ENCODE measurements at regions not wholly inside any gene's neighbourhood (a gene's known extent, or its start where the extent isn't known, plus 50 kb on each side); places are given as distances from the start of the nearest gene placed in this dataset.

DNA sequence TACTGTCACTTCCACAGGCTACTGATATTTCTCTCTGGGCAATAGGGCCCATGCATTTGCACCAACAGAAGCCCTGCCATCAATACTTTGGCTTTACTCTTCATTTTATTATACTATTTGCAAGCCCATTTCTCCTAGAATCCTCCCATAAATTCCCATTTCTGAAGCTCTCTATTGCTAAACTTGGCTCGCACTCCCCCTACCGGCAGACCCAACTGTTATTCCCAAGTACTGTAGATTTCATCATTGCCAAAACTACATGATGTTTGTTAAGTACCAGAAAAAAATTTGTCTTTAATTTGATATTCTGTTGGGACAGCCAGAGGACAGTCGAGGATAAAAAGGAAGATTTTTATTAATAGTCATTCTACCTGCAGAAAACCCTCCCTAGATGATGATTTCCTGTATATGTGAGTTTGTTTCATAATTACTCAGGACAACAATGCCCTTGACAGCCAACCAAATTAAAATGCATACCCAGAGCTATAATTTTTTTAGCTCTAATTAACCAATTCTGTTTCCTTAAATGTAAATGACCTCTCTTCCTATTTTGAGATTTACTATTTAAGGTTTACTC lies 298.6 kb downstream of the REEP3 start:
- H3K9me3 ChIP-seq (replicated peaks in 1 of 2; ENCODE audit: control insufficient read depth in 2 of 2, insufficient read depth in 1 of 2, low read depth in 1 of 2, low read length in 2 of 2) = peaks cover 0 to 4% of the 10 kb centered on the region in 2 donors
- no peaks in the 10 kb centered on the region for H3K4me1 ChIP-seq (ENCODE audit: control insufficient read depth in 2 of 2, insufficient read depth in 1 of 2, low read depth in 1 of 2, low read length in 2 of 2)
- H3K9ac ChIP-seq (ENCODE audit: low read depth, low read length, poor library complexity) = no peak overlapping the region
- H2BK120ac ChIP-seq (ENCODE audit: low read depth, low read length) = no peak overlapping the region
- no peak overlapping the region for H3K4me3 ChIP-seq (ENCODE audit: low read length in 2 of 2)
- no peak overlapping the region for H3K18ac ChIP-seq (ENCODE audit: low read length)
- no peak overlapping the region for H2BK12ac ChIP-seq (ENCODE audit: low read length)
- peak; percentile 6 for DNase-seq (ENCODE audit: low spot score)
- H3K4ac ChIP-seq (ENCODE audit: low read length) = no peak overlapping the region
- no peak overlapping the region for H2BK5ac ChIP-seq (ENCODE audit: low read length)
- H3K36me3 ChIP-seq (replicated peaks in 1 of 2; ENCODE audit: control insufficient read depth in 2 of 2, insufficient read depth in 2 of 2, low read length in 2 of 2) = no peaks in the 10 kb centered on the region
- no peak overlapping the region for H4K8ac ChIP-seq (ENCODE audit: low read depth, low read length)
- no peak overlapping the region for H3K27ac ChIP-seq (replicated peaks; ENCODE audit: low read length)
- no peaks in the 10 kb centered on the region for H3K27me3 ChIP-seq (ENCODE audit: control insufficient read depth in 3 of 3, insufficient read depth in 3 of 3, low read depth in 1 of 3, low read length in 3 of 3)
- H3K4me2 ChIP-seq (ENCODE audit: insufficient read depth, low read length, poor library complexity, severe bottlenecking) = no peak overlapping the region
- H3K79me1 ChIP-seq (ENCODE audit: low read depth, low read length) = no peaks in the 10 kb centered on the region
- no CpG with 5 or more reads among the region's 3 CpGs for WGBS, 2 donors (ENCODE audit: extremely low coverage in 2 of 2, insufficient read length in 2 of 2, insufficient replicate concordance in 1 of 2)
- H3K23ac ChIP-seq (ENCODE audit: low read depth, low read length, poor library complexity) = no peak overlapping the region
- no peak overlapping the region for H4K91ac ChIP-seq (ENCODE audit: low read depth, low read length, poor library complexity)
- no peak overlapping the region for H2BK15ac ChIP-seq (ENCODE audit: low read length)
- H2AFZ ChIP-seq (ENCODE audit: low read length) = no peak overlapping the region
- no peak overlapping the region for H2AK5ac ChIP-seq (ENCODE audit: low read depth, low read length)
- no peak overlapping the region for H3K14ac ChIP-seq (ENCODE audit: low read length)

DNA sequence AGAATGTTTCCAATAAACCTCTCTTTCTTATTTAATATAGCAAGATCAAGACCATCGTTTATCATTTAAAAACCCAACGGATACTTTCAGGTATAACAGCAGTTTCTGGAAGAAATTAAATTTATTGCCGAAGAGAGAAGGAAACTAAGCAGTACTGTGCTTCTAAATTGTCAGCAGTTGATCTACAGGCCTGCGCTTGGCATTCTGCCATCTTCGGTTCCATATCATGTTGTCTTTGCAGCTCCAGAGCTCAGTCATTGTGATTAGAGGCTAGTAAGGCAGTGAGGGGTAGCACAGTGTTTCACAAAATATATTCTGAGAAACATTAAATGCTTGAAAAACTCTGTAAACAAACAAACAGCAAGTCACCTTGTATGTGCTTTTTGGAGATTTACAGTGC lies 301.3 kb downstream of the REEP3 start:
- no peak overlapping the region for H4K8ac ChIP-seq (ENCODE audit: low read depth, low read length)
- no peak overlapping the region for H2AK5ac ChIP-seq (ENCODE audit: low read depth, low read length)
- H3K79me1 ChIP-seq (ENCODE audit: low read depth, low read length) = no peaks in the 10 kb centered on the region
- no peaks in the 10 kb centered on the region for H3K4me1 ChIP-seq (ENCODE audit: control insufficient read depth in 2 of 2, insufficient read depth in 1 of 2, low read depth in 1 of 2, low read length in 2 of 2)
- H2AFZ ChIP-seq (ENCODE audit: low read length) = no peak overlapping the region
- H3K18ac ChIP-seq (ENCODE audit: low read length) = no peak overlapping the region
- DNase-seq (ENCODE audit: low spot score) = no peak
- H3K9ac ChIP-seq (ENCODE audit: low read depth, low read length, poor library complexity) = no peak overlapping the region
- H3K27me3 ChIP-seq (ENCODE audit: control insufficient read depth in 3 of 3, insufficient read depth in 3 of 3, low read depth in 1 of 3, low read length in 3 of 3) = no peaks in the 10 kb centered on the region
- H3K4me3 ChIP-seq (ENCODE audit: low read length in 2 of 2) = no peak overlapping the region
- H3K36me3 ChIP-seq (replicated peaks in 1 of 2; ENCODE audit: control insufficient read depth in 2 of 2, insufficient read depth in 2 of 2, low read length in 2 of 2) = no peaks in the 10 kb centered on the region
- H3K9me3 ChIP-seq (replicated peaks in 1 of 2; ENCODE audit: control insufficient read depth in 2 of 2, insufficient read depth in 1 of 2, low read depth in 1 of 2, low read length in 2 of 2) = no peaks in the 10 kb centered on the region
- H3K27ac ChIP-seq (replicated peaks; ENCODE audit: low read length) = no peak overlapping the region
- no peak overlapping the region for H2BK12ac ChIP-seq (ENCODE audit: low read length)
- no peak overlapping the region for H3K14ac ChIP-seq (ENCODE audit: low read length)
- no peak overlapping the region for H2BK15ac ChIP-seq (ENCODE audit: low read length)
- H3K23ac ChIP-seq (ENCODE audit: low read depth, low read length, poor library complexity) = no peak overlapping the region
- no peak overlapping the region for H3K4ac ChIP-seq (ENCODE audit: low read length)
- H4K91ac ChIP-seq (ENCODE audit: low read depth, low read length, poor library complexity) = no peak overlapping the region
- WGBS, 2 donors (ENCODE audit: extremely low coverage in 2 of 2, insufficient read length in 2 of 2, insufficient replicate concordance in 1 of 2) = no CpG with 5 or more reads among the region's 5 CpGs
- H2BK120ac ChIP-seq (ENCODE audit: low read depth, low read length) = no peak overlapping the region
- H3K4me2 ChIP-seq (ENCODE audit: insufficient read depth, low read length, poor library complexity, severe bottlenecking) = no peak overlapping the region
- H2BK5ac ChIP-seq (ENCODE audit: low read length) = no peak overlapping the region

DNA sequence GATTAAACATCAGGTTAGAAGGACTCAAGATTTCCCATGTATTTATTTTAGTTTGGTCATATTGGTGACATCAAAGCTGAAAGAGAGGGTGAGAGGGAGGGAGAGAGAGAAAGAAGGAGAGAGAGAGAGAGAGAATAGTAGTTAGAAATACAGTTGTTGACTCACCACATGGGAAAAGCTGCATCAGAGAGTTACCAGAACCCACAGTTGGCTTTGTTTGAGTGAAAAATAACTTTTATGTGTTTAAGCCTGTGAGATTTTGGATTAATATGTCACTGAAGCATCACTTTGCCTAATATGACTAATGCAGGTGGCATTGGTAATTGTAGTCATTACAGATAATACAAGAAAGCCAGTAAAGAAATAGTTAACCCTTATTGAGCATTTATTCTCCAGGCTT lies 303.9 kb downstream of the REEP3 start:
- no peak overlapping the region for H3K4ac ChIP-seq (ENCODE audit: low read length)
- no peak overlapping the region for H3K23ac ChIP-seq (ENCODE audit: low read depth, low read length, poor library complexity)
- H3K18ac ChIP-seq (ENCODE audit: low read length) = no peak overlapping the region
- no peak overlapping the region for H3K4me2 ChIP-seq (ENCODE audit: insufficient read depth, low read length, poor library complexity, severe bottlenecking)
- H3K36me3 ChIP-seq (replicated peaks in 1 of 2; ENCODE audit: control insufficient read depth in 2 of 2, insufficient read depth in 2 of 2, low read length in 2 of 2) = no peaks in the 10 kb centered on the region
- no peaks in the 10 kb centered on the region for H3K9me3 ChIP-seq (replicated peaks in 1 of 2; ENCODE audit: control insufficient read depth in 2 of 2, insufficient read depth in 1 of 2, low read depth in 1 of 2, low read length in 2 of 2)
- no peak overlapping the region for H3K9ac ChIP-seq (ENCODE audit: low read depth, low read length, poor library complexity)
- no peak overlapping the region for H3K27ac ChIP-seq (replicated peaks; ENCODE audit: low read length)
- no peak overlapping the region for H4K8ac ChIP-seq (ENCODE audit: low read depth, low read length)
- no peak overlapping the region for H2AK5ac ChIP-seq (ENCODE audit: low read depth, low read length)
- H3K79me1 ChIP-seq (ENCODE audit: low read depth, low read length) = no peaks in the 10 kb centered on the region
- peaks cover 0 to 6% of the 10 kb centered on the region in 2 donors for H3K4me1 ChIP-seq (ENCODE audit: control insufficient read depth in 2 of 2, insufficient read depth in 1 of 2, low read depth in 1 of 2, low read length in 2 of 2)
- no peak overlapping the region for H2BK5ac ChIP-seq (ENCODE audit: low read length)
- H2BK12ac ChIP-seq (ENCODE audit: low read length) = no peak overlapping the region
- H3K27me3 ChIP-seq (ENCODE audit: control insufficient read depth in 3 of 3, insufficient read depth in 3 of 3, low read depth in 1 of 3, low read length in 3 of 3) = no peaks in the 10 kb centered on the region
- DNase-seq (ENCODE audit: low spot score) = no peak
- H2AFZ ChIP-seq (ENCODE audit: low read length) = no peak overlapping the region
- no peak overlapping the region for H4K91ac ChIP-seq (ENCODE audit: low read depth, low read length, poor library complexity)
- H2BK15ac ChIP-seq (ENCODE audit: low read length) = no peak overlapping the region
- no peak overlapping the region for H2BK120ac ChIP-seq (ENCODE audit: low read depth, low read length)
- H3K4me3 ChIP-seq (ENCODE audit: low read length in 2 of 2) = no peak overlapping the region
- no peak overlapping the region for H3K14ac ChIP-seq (ENCODE audit: low read length)

DNA sequence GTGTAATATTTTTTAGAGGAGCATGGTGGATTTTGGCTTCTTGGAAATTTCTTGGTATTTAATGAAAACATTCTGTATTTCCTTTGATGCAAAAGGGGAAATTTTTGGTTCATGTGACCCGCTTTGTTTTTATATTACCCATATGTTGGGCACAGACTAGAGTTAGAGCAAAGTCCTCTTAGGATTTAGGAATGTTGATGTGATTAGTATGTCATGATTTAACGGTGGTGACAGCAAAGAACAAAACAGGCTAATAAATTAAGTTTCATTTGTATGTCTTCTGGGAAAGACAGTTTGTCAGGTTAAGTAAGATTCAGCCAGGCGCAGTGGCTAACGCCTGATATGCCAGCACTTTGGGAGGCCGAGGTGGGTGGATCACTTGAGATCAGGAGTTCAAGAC lies 304.6 kb downstream of the REEP3 start:
- DNase-seq (ENCODE audit: low spot score) = no peak
- no peaks in the 10 kb centered on the region for H3K36me3 ChIP-seq (replicated peaks in 1 of 2; ENCODE audit: control insufficient read depth in 2 of 2, insufficient read depth in 2 of 2, low read length in 2 of 2)
- H3K9ac ChIP-seq (ENCODE audit: low read depth, low read length, poor library complexity) = no peak overlapping the region
- no peaks in the 10 kb centered on the region for H3K27me3 ChIP-seq (ENCODE audit: control insufficient read depth in 3 of 3, insufficient read depth in 3 of 3, low read depth in 1 of 3, low read length in 3 of 3)
- no CpG with 5 or more reads among the region's 5 CpGs for WGBS, 2 donors (ENCODE audit: extremely low coverage in 2 of 2, insufficient read length in 2 of 2, insufficient replicate concordance in 1 of 2)
- no peak overlapping the region for H3K4me3 ChIP-seq (ENCODE audit: low read length in 2 of 2)
- H3K4ac ChIP-seq (ENCODE audit: low read length) = no peak overlapping the region
- no peak overlapping the region for H2BK5ac ChIP-seq (ENCODE audit: low read length)
- no peak overlapping the region for H2BK120ac ChIP-seq (ENCODE audit: low read depth, low read length)
- H3K4me1 ChIP-seq (ENCODE audit: control insufficient read depth in 2 of 2, insufficient read depth in 1 of 2, low read depth in 1 of 2, low read length in 2 of 2) = peaks cover 0 to 6% of the 10 kb centered on the region in 2 donors
- H4K91ac ChIP-seq (ENCODE audit: low read depth, low read length, poor library complexity) = no peak overlapping the region
- no peak overlapping the region for H2BK12ac ChIP-seq (ENCODE audit: low read length)
- H3K9me3 ChIP-seq (replicated peaks in 1 of 2; ENCODE audit: control insufficient read depth in 2 of 2, insufficient read depth in 1 of 2, low read depth in 1 of 2, low read length in 2 of 2) = no peaks in the 10 kb centered on the region
- no peak overlapping the region for H4K8ac ChIP-seq (ENCODE audit: low read depth, low read length)
- H2AK5ac ChIP-seq (ENCODE audit: low read depth, low read length) = no peak overlapping the region
- no peak overlapping the region for H3K18ac ChIP-seq (ENCODE audit: low read length)
- no peak overlapping the region for H3K23ac ChIP-seq (ENCODE audit: low read depth, low read length, poor library complexity)
- H2BK15ac ChIP-seq (ENCODE audit: low read length) = no peak overlapping the region
- no peak overlapping the region for H2AFZ ChIP-seq (ENCODE audit: low read length)
- no peak overlapping the region for H3K27ac ChIP-seq (replicated peaks; ENCODE audit: low read length)
- H3K79me1 ChIP-seq (ENCODE audit: low read depth, low read length) = no peaks in the 10 kb centered on the region
- H3K14ac ChIP-seq (ENCODE audit: low read length) = no peak overlapping the region
- no peak overlapping the region for H3K4me2 ChIP-seq (ENCODE audit: insufficient read depth, low read length, poor library complexity, severe bottlenecking)

Measured in neuronal stem cell (in vitro differentiated cells).